ENCODE measurements at regions not wholly inside any gene's neighbourhood (a gene's known extent, or its start where the extent isn't known, plus 50 kb on each side); places are given as distances from the start of the nearest gene placed in this dataset.

DNA sequence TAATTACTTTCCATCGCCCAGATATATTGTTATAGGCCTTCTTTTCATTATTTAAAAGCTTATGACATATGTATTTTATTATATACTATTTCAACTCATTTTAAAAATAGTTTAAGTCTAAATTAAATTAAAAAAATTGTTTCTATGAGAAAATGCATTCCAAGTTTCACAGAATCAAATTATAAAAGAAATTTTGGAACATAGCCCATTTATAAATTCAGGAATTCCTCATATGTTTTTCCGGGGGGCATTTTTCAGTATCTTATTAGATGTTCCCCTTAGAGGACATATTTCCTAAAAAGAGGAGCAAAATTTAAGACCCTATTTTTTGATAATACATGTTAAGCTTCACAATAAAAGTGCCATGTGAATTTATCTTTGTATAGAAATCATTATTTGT, 119.9 kb upstream of the ATP2B1 start:
- TF ChIP-seq, protein P1, sequence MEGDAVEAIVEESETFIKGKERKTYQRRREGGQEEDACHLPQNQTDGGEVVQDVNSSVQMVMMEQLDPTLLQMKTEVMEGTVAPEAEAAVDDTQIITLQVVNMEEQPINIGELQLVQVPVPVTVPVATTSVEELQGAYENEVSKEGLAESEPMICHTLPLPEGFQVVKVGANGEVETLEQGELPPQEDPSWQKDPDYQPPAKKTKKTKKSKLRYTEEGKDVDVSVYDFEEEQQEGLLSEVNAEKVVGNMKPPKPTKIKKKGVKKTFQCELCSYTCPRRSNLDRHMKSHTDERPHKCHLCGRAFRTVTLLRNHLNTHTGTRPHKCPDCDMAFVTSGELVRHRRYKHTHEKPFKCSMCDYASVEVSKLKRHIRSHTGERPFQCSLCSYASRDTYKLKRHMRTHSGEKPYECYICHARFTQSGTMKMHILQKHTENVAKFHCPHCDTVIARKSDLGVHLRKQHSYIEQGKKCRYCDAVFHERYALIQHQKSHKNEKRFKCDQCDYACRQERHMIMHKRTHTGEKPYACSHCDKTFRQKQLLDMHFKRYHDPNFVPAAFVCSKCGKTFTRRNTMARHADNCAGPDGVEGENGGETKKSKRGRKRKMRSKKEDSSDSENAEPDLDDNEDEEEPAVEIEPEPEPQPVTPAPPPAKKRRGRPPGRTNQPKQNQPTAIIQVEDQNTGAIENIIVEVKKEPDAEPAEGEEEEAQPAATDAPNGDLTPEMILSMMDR (IDR thresholded peaks at IDR 0.05), result no peak
- no peak for TF ChIP-seq POLR2A (IDR thresholded peaks at IDR 0.05)
